NCI-H2081 treated with DMSO at 0.1 percent for 48 hours (cell line): ENCODE measurements at regions not wholly inside any gene's neighbourhood (a gene's known extent, or its start where the extent isn't known, plus 50 kb on each side); places are given as distances from the start of the nearest gene placed in this dataset.

Experiments used
- DNase-seq: peaks from one replicate; lab custom pipeline; 2025; lab: John Stamatoyannopoulos, UW

GRCh38 chr3:82287562-82287961, 526.1 kb upstream of the GBE1 start:
- no peak for DNase-seq

- no peak for DNase-seq
Observed at GRCh38 chr3:82281205-82281604, 519.8 kb upstream of the GBE1 start.

GRCh38 chr3:82276992-82277391, 515.5 kb upstream of the GBE1 start:
- no peak for DNase-seq

DNA sequence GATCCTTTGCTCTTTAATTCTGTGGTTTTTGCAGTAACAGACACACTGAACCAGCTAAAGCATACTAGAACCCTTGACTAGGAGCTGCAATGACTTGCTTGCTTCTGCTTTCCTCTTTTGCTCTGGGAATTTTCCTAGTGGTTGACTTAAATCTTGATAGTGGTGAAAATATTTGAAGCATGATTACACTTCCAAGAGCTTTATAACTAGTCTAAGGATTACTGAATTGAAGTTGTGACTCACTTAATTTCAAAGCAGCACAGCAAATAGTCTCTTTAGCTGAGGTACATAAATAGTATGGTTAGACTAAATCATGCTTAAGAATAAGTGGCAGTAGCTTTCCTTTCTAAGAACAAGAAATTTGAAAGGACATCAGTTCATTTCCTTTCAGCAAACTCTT, 513.5 kb upstream of the GBE1 start:
- DNase-seq, result no peak

DNA sequence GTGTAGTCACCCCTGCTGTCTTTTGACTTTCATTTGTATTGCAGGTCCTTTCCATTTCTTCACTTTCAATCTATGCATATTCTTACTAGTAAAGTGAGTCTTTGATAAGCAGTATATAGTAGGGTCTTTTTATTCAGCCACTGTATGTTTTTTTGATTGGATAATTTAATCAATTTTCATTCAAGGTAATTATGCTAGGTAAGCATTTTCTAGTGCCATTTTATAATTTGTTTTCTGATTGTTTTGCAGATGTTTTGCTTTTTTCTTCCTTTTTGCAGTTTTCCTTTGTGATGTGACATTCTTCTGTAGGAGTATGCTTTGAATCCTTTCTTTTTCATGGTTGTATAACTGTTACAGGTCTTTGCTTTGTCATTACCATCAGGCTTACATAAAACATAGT, 504.3 kb upstream of the GBE1 start:
- DNase-seq, result no peak

DNA sequence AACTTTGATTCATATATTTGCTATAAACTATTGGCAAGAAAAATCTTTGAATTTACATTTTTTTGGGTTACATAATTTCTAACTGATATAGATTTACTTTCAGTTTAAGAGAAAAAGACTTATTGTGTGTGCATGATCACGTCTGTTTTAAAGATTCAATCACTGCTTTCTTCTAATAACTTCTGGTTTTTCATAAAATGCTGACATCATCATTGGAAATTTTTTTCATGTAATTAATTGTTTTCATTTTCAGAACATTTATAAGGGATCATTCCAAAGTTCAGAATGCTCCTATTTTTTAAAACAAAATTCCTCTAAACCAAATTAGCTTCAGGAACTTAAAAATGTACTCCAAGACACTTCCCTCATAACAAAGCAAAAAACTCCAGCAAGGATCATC, 500.7 kb upstream of the GBE1 start:
- DNase-seq, result no peak

- no peak for DNase-seq
Observed at GRCh38 chr3:82261637-82262036, 500.2 kb upstream of the GBE1 start.

DNA sequence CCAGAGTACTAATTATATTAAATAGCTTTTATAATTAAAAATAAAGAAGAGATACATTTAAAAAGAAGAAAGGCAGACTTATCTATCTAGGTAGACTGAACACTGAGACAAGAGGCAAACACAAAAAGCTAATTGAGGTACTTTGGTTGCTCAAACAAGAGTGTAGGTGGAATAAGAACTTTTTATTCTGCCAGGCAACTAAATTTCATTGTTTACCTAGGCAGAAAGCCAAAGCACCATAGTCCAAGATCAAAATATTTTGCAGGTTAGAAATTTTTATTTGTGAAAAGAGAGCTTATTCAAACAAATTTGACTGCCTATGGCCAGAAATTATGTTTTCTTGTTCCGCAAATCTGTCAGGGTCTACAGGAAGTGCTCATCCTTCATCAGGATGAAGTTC, 499.6 kb upstream of the GBE1 start:
- DNase-seq, result no peak

DNA sequence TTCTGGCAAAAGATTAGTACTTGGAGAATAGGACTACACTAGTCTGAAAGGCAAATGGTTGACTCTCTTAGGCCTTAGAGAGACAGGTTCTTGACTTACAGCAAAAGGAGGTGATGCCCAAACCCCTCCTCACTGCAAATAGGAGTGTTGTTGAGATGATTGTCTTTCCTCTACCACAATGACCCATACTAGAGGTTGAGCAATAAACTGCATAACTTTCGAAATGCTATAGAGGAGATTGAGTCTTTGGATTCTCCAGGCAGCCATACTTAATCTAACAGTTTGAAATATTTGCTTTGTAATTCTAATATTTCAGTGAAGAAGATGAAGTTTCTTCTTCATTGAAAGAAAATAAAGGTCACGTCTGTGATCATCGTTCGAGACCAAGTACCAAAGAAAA, 498.5 kb upstream of the GBE1 start:
- DNase-seq, result no peak

DNA sequence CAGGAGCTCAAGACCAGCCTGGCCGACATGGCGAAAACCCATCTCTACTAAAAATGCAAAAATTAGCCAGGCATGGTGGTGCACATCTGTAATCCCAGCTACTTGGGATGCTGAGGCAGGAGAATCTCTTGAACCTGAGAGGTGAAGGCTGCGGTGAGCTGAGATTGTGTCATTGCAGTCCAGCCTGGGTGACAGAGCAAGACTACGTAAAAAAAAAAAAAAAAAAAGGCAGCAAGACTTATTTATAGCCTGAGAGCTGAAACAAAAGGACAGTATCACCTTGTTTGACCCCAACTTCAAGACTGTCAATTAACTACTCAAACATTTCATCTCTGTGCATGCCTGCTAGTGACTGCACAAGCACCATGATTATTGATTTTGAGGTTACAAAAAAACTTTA, 478.9 kb upstream of the GBE1 start:
- no peak for DNase-seq

DNA sequence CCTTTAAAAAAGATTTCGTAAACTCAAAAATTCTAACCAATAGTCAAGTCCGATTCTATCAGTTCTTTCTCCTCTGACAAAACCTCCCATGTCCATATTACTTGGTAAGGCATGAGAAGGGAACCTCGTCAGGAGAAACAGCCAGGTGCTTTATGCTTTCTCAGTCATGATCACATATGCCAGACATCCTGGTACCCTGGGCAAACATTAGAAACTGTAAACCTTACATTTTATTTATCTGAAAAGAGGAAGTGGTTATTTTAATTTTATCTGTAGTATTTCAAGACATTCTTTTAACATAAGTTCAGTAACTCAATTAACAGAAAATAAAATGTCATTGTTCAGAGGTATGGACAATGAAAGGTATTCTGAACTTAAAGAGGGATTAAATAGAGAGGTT, 474.8 kb upstream of the GBE1 start:
- DNase-seq, result no peak

DNA sequence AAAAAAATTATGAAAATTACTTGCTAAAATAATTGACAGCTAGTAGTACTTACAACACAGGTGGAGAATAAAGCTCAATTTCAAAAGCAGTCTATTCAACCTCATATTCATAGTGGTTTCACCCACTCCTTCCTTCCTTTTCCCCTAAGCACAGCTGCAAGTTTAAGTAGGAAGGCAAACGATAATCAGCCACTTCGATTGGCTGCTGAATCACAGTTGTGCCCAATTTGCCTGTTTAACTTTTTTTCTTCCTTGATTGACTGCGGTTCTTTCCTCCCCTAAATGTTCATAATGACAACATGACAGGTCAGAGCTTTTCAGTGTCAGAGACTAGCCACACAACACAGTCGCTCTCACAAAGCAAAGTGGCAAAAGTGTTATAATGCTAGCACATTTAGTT, 468.0 kb upstream of the GBE1 start:
- DNase-seq, result no peak

DNA sequence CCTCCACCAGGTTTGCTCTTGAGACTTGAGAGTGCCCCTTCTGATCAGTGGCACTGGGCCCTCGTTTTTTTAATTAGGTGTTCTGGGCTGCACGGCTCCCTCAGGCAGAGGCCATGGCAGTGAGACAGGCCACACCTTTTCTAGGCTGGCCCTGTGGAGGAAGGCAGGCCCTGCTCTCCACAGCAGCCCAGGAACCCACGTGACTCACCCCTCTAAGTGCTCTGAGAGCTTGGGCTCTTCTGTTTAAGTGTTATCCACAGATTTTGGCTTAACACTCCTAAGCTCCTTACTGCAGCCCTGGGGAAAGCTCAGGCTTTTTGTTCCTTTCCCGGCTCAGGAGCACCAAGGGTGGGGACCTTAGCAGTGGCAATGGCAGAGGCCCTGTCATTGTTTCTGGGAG, 463.2 kb upstream of the GBE1 start:
- DNase-seq, result no peak

DNA sequence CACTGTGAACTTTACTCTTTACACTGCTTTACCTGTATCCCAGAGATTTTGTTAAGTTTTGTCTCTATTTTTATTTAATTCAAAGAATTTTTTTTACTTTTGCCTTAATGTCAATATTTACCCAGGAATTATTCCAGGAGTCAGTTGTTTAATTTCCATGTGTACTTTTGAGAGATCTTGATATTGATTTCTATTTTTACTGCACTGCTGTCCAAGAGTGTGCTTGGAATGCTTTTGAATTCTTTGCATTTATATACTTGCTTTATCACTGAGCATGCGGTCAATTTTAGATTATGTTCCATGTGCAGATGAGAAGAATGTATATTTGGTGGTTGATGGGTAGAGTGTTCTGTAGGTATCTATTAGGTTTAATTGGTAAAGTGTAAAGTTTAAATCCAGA, 461.0 kb upstream of the GBE1 start:
- no peak for DNase-seq

DNA sequence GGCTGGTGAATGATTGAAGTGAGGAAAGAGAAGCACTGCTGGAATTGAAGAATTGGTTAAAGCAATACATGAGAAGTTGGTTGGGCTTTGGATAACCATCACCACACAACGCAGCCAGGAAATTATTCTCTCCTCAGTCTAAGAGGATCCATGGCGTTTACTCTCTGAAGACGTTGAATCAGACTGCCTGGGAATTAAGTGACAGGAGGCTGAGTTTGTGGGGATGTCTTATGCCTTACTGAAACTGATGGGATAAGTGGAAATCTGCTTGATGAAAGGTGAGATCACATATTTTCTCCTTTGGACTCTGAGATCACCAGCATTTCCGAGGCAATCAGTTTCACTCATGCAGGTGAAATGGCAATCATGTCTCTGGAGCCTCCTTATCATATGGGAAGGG, 456.1 kb upstream of the GBE1 start:
- DNase-seq, result no peak

DNA sequence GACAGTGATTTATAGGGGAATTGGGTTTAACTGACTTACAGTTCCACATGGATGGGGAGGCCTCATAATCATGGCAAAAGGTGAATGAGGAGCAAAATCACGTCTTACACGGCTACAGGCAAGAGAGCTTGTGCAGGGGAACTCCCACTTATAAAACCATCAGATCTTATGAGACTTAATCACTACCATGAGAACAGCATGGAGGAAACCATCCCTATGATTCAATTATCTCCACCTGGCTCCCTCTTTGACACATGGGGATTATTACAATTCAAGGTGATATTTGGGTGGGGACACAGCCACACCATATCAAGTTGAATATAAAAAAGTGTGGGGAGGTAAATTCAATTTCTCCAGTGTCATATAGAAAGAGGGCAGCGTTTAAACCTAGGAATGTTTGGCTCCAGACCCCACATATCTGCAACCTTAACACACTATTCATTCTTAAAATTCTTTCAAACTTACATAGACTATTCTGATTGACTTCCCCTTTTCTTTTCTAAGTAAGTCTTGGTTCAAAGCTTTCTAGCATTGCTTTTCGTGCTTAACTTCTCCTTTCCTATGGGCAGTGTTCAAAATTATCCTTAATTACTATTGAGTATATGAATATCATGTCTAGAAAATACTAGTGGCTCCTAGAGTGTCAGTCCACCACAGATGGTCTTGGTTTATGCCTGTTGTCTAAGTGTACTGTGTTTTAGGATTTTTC, 446.7 kb upstream of the GBE1 start:
- DNase-seq, result no peak

DNA sequence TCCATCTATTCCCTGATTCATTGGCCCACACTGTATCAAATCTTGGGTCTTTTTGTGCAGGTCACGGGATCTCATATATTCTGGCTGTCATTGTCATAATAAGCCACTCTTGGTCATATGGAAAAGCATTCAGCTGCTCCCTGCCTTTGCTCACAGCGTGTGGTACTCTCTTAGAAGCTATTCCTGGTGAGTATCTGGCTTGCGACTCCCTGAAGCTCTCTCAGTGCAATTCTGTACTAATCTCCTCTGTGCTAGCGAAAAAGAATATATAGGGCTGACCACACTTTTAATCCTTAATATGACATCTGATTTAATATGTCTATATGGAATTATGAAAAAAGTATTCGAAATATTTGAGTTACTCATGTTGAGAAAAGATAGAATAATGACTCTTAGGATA, 440.8 kb upstream of the GBE1 start:
- no peak for DNase-seq

DNA sequence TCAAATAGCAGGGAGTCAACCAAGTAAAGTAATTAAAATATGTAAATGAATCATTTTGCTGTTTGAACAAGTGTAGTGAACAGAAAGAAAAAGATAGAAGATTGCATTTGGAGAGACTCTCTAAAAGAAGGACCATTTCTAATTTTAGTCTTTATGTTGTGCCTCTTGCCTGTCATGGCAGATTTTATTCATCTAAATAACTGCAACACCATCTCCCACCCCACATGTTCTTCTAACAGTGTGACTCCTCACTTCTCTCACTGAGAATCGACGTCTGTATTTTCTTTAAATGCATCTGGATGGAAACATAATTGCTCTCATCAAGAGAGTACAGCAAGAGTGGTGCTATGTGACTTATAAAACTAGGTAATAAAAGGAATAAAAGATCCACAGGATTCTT, 439.9 kb upstream of the GBE1 start:
- DNase-seq, result no peak

DNA sequence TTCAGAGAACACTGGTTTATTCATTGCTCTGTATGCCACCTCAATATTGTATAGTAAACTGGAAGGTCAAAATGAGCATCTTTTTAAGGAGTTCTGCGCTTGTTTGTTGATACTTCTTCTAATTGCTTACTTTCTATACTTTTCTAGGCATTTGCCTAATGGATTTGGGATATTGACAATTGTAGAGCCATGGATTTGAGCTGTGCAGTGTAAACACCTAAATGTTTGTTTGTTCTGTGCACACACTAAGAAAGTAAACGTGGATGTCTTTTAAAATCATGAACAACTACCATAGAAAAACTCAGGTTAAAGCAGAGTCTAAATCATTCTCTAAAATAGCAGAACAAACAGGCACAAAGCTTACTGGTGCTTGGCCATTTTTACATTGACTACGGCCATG, 436.6 kb upstream of the GBE1 start:
- no peak for DNase-seq

DNA sequence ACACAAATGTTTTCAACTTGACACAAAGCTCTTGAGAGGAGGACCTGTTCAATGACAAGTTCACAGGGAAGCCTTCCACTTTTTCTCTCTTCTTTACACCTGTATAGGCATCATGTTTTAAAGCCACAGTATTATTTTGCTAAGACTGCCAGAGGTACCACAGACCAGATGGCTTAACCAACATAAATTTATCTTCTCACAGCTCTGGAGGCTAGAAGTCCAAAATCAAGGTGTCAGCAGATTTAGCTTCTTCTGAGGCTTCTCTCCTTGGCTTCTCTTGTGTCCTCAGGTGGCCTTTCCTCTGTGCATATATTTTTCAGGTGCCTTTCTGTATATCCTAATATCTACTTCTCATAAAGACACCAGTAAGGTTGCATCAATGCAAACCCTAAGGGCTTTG, 435.2 kb upstream of the GBE1 start:
- no peak for DNase-seq

DNA sequence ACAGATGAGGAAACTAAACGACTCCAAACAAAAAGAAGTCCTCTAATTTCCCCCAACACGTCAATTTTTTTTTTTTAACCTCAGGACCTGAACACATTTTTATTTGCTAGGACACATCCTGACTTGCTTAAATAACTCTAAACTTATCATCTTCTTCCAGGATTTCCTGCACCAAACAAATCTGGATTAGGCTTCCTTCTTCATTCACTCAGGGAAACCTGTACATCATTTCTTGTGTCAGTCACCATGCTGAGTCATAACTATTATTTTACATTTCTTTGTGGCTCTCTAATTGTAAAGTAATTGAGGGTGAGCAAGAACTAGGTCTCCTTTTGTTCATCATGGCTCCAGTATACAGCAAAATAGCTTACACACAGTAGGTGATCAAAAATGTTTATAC, 433.4 kb upstream of the GBE1 start:
- DNase-seq, result no peak

GRCh38 chr3:82186017-82186416, 424.6 kb upstream of the GBE1 start:
- DNase-seq, result no peak

GRCh38 chr3:82179291-82179690, 417.8 kb upstream of the GBE1 start:
- no peak for DNase-seq

GRCh38 chr3:82178291-82178690, 416.8 kb upstream of the GBE1 start:
- DNase-seq, result no peak

DNA sequence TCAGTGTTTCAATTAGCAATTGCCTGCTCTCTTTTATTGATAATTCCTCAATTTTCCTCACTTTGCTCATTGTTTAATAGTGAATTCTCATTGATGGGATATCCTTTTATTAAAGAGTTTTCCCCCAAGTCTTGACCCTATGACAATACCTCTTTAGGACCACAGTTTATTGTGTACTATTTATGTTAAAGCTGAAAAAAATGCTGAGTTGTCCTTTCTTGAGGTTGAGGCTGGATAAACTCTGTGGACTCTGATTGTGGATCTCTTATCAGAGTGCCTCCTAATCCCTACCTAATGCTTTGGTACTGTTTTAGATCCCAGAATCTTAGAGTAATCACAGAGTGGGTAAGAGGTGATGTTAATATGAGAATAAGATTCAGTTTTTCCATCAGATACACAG, 416.3 kb upstream of the GBE1 start:
- no peak for DNase-seq
